ENCODE measurements at regions not wholly inside any gene's neighbourhood (a gene's known extent, or its start where the extent isn't known, plus 50 kb on each side); places are given as distances from the start of the nearest gene placed in this dataset.

GRCh38 chr12:124380796-124381455 is 86.0 kb downstream of the RFLNA start:
- Histone ChIP-seq H3K4me3 (ENCODE audit: insufficient read length, low read depth) (no peak overlapping the region), H3K9me3 (ENCODE audit: insufficient read depth, low read length) (no peaks in the 10 kb centered on the region), H3K9ac (ENCODE audit: insufficient read length, low read depth) (no peak overlapping the region), H3K27me3 (ENCODE audit: insufficient read depth, insufficient read length) (no peaks in the 10 kb centered on the region), H3K4me1 (ENCODE audit: insufficient read depth, insufficient read length) (peaks cover 41% of the 10 kb centered on the region), H3K36me3 (ENCODE audit: insufficient read depth, insufficient read length, low read length) (peaks cover 90% of the 10 kb centered on the region)
- TF ChIP-seq ZNF274 (IDR thresholded peaks at IDR 0.05; ENCODE audit: low read depth, low read length) (no peak), YY1 (IDR thresholded peaks at IDR 0.05; ENCODE audit: insufficient read depth, insufficient read length) (no peak), SUZ12 (IDR thresholded peaks at IDR 0.05; ENCODE audit: extremely low read depth, insufficient read depth, insufficient read length) (no peak)
- DNase-seq (ENCODE audit: low read depth, low spot score) = no peak

- no peak overlapping the region for H3K9ac ChIP-seq (ENCODE audit: insufficient read length, low read depth)
- H3K4me1 ChIP-seq (ENCODE audit: insufficient read depth, insufficient read length) = peaks cover 34% of the 10 kb centered on the region
- no peak overlapping the region for H3K4me3 ChIP-seq (ENCODE audit: insufficient read length, low read depth)
- peaks cover 96% of the 10 kb centered on the region for H3K36me3 ChIP-seq (ENCODE audit: insufficient read depth, insufficient read length, low read length)
- TF ChIP-seq YY1 (IDR thresholded peaks at IDR 0.05; ENCODE audit: insufficient read depth, insufficient read length) (no peak), SUZ12 (IDR thresholded peaks at IDR 0.05; ENCODE audit: extremely low read depth, insufficient read depth, insufficient read length) (no peak), ZNF274 (IDR thresholded peaks at IDR 0.05; ENCODE audit: low read depth, low read length) (no peak)
- no peak for DNase-seq (ENCODE audit: low read depth, low spot score)
- H3K27me3 ChIP-seq (ENCODE audit: insufficient read depth, insufficient read length) = no peaks in the 10 kb centered on the region
- H3K9me3 ChIP-seq (ENCODE audit: insufficient read depth, low read length) = no peaks in the 10 kb centered on the region
These were observed 85.3 kb downstream of the RFLNA start for GRCh38 chr12:124379938-124380754.

- Histone ChIP-seq H3K9ac (ENCODE audit: insufficient read length, low read depth) (no peak overlapping the region), H3K4me1 (ENCODE audit: insufficient read depth, insufficient read length) (peaks cover 30% of the 10 kb centered on the region), H3K4me3 (ENCODE audit: insufficient read length, low read depth) (no peak overlapping the region), H3K9me3 (ENCODE audit: insufficient read depth, low read length) (no peaks in the 10 kb centered on the region), H3K36me3 (ENCODE audit: insufficient read depth, insufficient read length, low read length) (peaks cover 97% of the 10 kb centered on the region), H3K27me3 (ENCODE audit: insufficient read depth, insufficient read length) (no peaks in the 10 kb centered on the region)
- DNase-seq (ENCODE audit: low read depth, low spot score) = no peak
- no peak for TF ChIP-seq SUZ12 (IDR thresholded peaks at IDR 0.05; ENCODE audit: extremely low read depth, insufficient read depth, insufficient read length)
- TF ChIP-seq YY1 (IDR thresholded peaks at IDR 0.05; ENCODE audit: insufficient read depth, insufficient read length) = no peak
- no peak for TF ChIP-seq ZNF274 (IDR thresholded peaks at IDR 0.05; ENCODE audit: low read depth, low read length)
These were observed 84.6 kb downstream of the RFLNA start for GRCh38 chr12:124379379-124379937.

GRCh38 chr12:124378926-124379325 is 84.0 kb downstream of the RFLNA start:
- Histone ChIP-seq H3K4me3 (ENCODE audit: insufficient read length, low read depth) (no peak overlapping the region), H3K4me1 (ENCODE audit: insufficient read depth, insufficient read length) (peaks cover 24% of the 10 kb centered on the region), H3K9me3 (ENCODE audit: insufficient read depth, low read length) (no peaks in the 10 kb centered on the region), H3K36me3 (ENCODE audit: insufficient read depth, insufficient read length, low read length) (peaks cover 97% of the 10 kb centered on the region), H3K9ac (ENCODE audit: insufficient read length, low read depth) (no peak overlapping the region), H3K27me3 (ENCODE audit: insufficient read depth, insufficient read length) (no peaks in the 10 kb centered on the region)
- DNase-seq (ENCODE audit: low read depth, low spot score) = no peak
- no peak for TF ChIP-seq ZNF274 (IDR thresholded peaks at IDR 0.05; ENCODE audit: low read depth, low read length)
- no peak for TF ChIP-seq YY1 (IDR thresholded peaks at IDR 0.05; ENCODE audit: insufficient read depth, insufficient read length)
- no peak for TF ChIP-seq SUZ12 (IDR thresholded peaks at IDR 0.05; ENCODE audit: extremely low read depth, insufficient read depth, insufficient read length)

GRCh38 chr12:124377981-124378509 is 83.2 kb downstream of the RFLNA start:
- no peak for DNase-seq (ENCODE audit: low read depth, low spot score)
- Histone ChIP-seq H3K36me3 (ENCODE audit: insufficient read depth, insufficient read length, low read length) (peaks cover 93% of the 10 kb centered on the region), H3K9ac (ENCODE audit: insufficient read length, low read depth) (peak overlapping the region; percentile 37), H3K27me3 (ENCODE audit: insufficient read depth, insufficient read length) (no peaks in the 10 kb centered on the region), H3K4me1 (ENCODE audit: insufficient read depth, insufficient read length) (peaks cover 18% of the 10 kb centered on the region), H3K9me3 (ENCODE audit: insufficient read depth, low read length) (no peaks in the 10 kb centered on the region), H3K4me3 (ENCODE audit: insufficient read length, low read depth) (no peak overlapping the region)
- TF ChIP-seq YY1 (IDR thresholded peaks at IDR 0.05; ENCODE audit: insufficient read depth, insufficient read length) (no peak), SUZ12 (IDR thresholded peaks at IDR 0.05; ENCODE audit: extremely low read depth, insufficient read depth, insufficient read length) (no peak), ZNF274 (IDR thresholded peaks at IDR 0.05; ENCODE audit: low read depth, low read length) (no peak)

GRCh38 chr12:124376435-124376834 is 81.5 kb downstream of the RFLNA start:
- H3K36me3 ChIP-seq (ENCODE audit: insufficient read depth, insufficient read length, low read length) = peaks cover 91% of the 10 kb centered on the region
- TF ChIP-seq YY1 (IDR thresholded peaks at IDR 0.05; ENCODE audit: insufficient read depth, insufficient read length) (no peak), ZNF274 (IDR thresholded peaks at IDR 0.05; ENCODE audit: low read depth, low read length) (no peak)
- no peaks in the 10 kb centered on the region for H3K9me3 ChIP-seq (ENCODE audit: insufficient read depth, low read length)
- H3K4me3 ChIP-seq (ENCODE audit: insufficient read length, low read depth) = no peak overlapping the region
- H3K27me3 ChIP-seq (ENCODE audit: insufficient read depth, insufficient read length) = no peaks in the 10 kb centered on the region
- peak overlapping the region; percentile 3 for H3K9ac ChIP-seq (ENCODE audit: insufficient read length, low read depth)
- no peak for DNase-seq (ENCODE audit: low read depth, low spot score)
- peaks cover 14% of the 10 kb centered on the region for H3K4me1 ChIP-seq (ENCODE audit: insufficient read depth, insufficient read length)

GRCh38 chr12:124375789-124376175 is 80.9 kb downstream of the RFLNA start:
- no peak overlapping the region for H3K9ac ChIP-seq (ENCODE audit: insufficient read length, low read depth)
- peaks cover 12% of the 10 kb centered on the region for H3K4me1 ChIP-seq (ENCODE audit: insufficient read depth, insufficient read length)
- no peaks in the 10 kb centered on the region for H3K27me3 ChIP-seq (ENCODE audit: insufficient read depth, insufficient read length)
- H3K4me3 ChIP-seq (ENCODE audit: insufficient read length, low read depth) = no peak overlapping the region
- H3K36me3 ChIP-seq (ENCODE audit: insufficient read depth, insufficient read length, low read length) = peaks cover 91% of the 10 kb centered on the region
- no peak for DNase-seq (ENCODE audit: low read depth, low spot score)
- no peak for TF ChIP-seq SUZ12 (IDR thresholded peaks at IDR 0.05; ENCODE audit: extremely low read depth, insufficient read depth, insufficient read length)
- no peak for TF ChIP-seq ZNF274 (IDR thresholded peaks at IDR 0.05; ENCODE audit: low read depth, low read length)
- no peak for TF ChIP-seq YY1 (IDR thresholded peaks at IDR 0.05; ENCODE audit: insufficient read depth, insufficient read length)
- H3K9me3 ChIP-seq (ENCODE audit: insufficient read depth, low read length) = no peaks in the 10 kb centered on the region
